ENCODE measurements at regions not wholly inside any gene's neighbourhood (a gene's known extent, or its start where the extent isn't known, plus 50 kb on each side); places are given as distances from the start of the nearest gene placed in this dataset.

- DNase-seq = no peak
These were observed 157.0 kb upstream of the HS6ST1 start for GRCh38 chr2:128475427-128476211.

- no peak for DNase-seq
These were observed 158.6 kb upstream of the HS6ST1 start for GRCh38 chr2:128477026-128477820.

- no peak for DNase-seq
These were observed 159.2 kb upstream of the HS6ST1 start for GRCh38 chr2:128477891-128478290.

- no peak for DNase-seq
These were observed 167.3 kb upstream of the HS6ST1 start for GRCh38 chr2:128485761-128486639.

- DNase-seq = no peak
These were observed 168.1 kb upstream of the HS6ST1 start for GRCh38 chr2:128486640-128487375.

GRCh38 chr2:128487650-128488387 is 169.2 kb upstream of the HS6ST1 start:
- no peak for DNase-seq

GRCh38 chr2:128488434-128488833 is 169.8 kb upstream of the HS6ST1 start:
- no peak for DNase-seq

- no peak for DNase-seq
These were observed 171.0 kb upstream of the HS6ST1 start for GRCh38 chr2:128489526-128490273.

GRCh38 chr2:128490321-128490720 is 171.7 kb upstream of the HS6ST1 start:
- DNase-seq = no peak

GRCh38 chr2:128490881-128491691 is 172.4 kb upstream of the HS6ST1 start:
- DNase-seq = no peak

GRCh38 chr2:128491692-128492244 is 173.1 kb upstream of the HS6ST1 start:
- DNase-seq = no peak

GRCh38 chr2:128492966-128493811 is 174.5 kb upstream of the HS6ST1 start:
- DNase-seq = no peak

GRCh38 chr2:128493880-128494279 is 175.2 kb upstream of the HS6ST1 start:
- no peak for DNase-seq

- no peak for DNase-seq
These were observed 175.6 kb upstream of the HS6ST1 start for GRCh38 chr2:128494307-128494639.

- DNase-seq = no peak
These were observed 176.1 kb upstream of the HS6ST1 start for GRCh38 chr2:128494640-128495321.

GRCh38 chr2:128495996-128496547 is 177.4 kb upstream of the HS6ST1 start:
- DNase-seq = no peak

- DNase-seq = no peak
These were observed 178.0 kb upstream of the HS6ST1 start for GRCh38 chr2:128496700-128497099.

- no peak for DNase-seq
These were observed 178.8 kb upstream of the HS6ST1 start for GRCh38 chr2:128497461-128497860.
